Left lobe of liver (tissue), 2 donors: ENCODE measurements at regions not wholly inside any gene's neighbourhood (a gene's known extent, or its start where the extent isn't known, plus 50 kb on each side); places are given as distances from the start of the nearest gene placed in this dataset.

ENCODE experiments used
- ATAC-seq: fragments of 200-7000 bp; cut with Tn5 transposase; one replicate; pipeline ENCODE4 v1.9.1; 2020; ENCODE audit warnings: mild to moderate bottlenecking, moderate library complexity
- DNase-seq: peaks from one replicate; pipeline ENCODE4 v3.0.0-alpha.2; 2020; ENCODE audit warnings: low spot score
- donor health status: DM: no; HTN: no; CAD: no; lungs with moderate emphysema.
- donor health status: DM: no; HTN: yes; CAD: no.

GRCh38 chrX:9087271-9088040, 53.5 kb upstream of the FAM9B start:
- ATAC-seq (no peak), DNase-seq (no peak)

GRCh38 chrX:9088896-9089295, 55.0 kb upstream of the FAM9B start:
- ATAC-seq, result no peak

GRCh38 chrX:9090766-9091165, 56.8 kb upstream of the FAM9B start:
- no peak for DNase-seq
- ATAC-seq, result no peak

More at GRCh38 chrX:9088896-9089295, 55.0 kb upstream of the FAM9B start:
- no peak for DNase-seq

- ATAC-seq (no peak), DNase-seq (no peak)
These were observed 57.3 kb upstream of the FAM9B start for GRCh38 chrX:9091258-9091657.

GRCh38 chrX:9102956-9103355, 69.0 kb upstream of the FAM9B start:
- DNase-seq (no peak), ATAC-seq (no peak)

- ATAC-seq (no peak), DNase-seq (no peak)
These were observed 74.1 kb upstream of the FAM9B start for GRCh38 chrX:9108054-9108453.

GRCh38 chrX:9110808-9111207, 76.9 kb upstream of the FAM9B start:
- no peak for DNase-seq
- ATAC-seq, result no peak

- DNase-seq (no peak), ATAC-seq (peak; percentile 49)
These were observed 80.3 kb upstream of the FAM9B start for GRCh38 chrX:9114245-9114644.

- no peak for DNase-seq
- ATAC-seq, result no peak
These were observed 83.9 kb upstream of the FAM9B start for GRCh38 chrX:9117851-9118250.

- DNase-seq (no peak), ATAC-seq (no peak)
These were observed 88.8 kb upstream of the FAM9B start for GRCh38 chrX:9122519-9123245.

GRCh38 chrX:9127986-9128385, 94.1 kb upstream of the FAM9B start:
- DNase-seq (no peak), ATAC-seq (no peak)

- ATAC-seq (no peak), DNase-seq (no peak)
These were observed 96.1 kb upstream of the FAM9B start for GRCh38 chrX:9130031-9130430.

- ATAC-seq, result no peak
- DNase-seq, result no peak
These were observed 97.1 kb upstream of the FAM9B start for GRCh38 chrX:9131066-9131465.

GRCh38 chrX:9132036-9132638, 98.2 kb upstream of the FAM9B start:
- no peak for DNase-seq
- no peak for ATAC-seq

- ATAC-seq, result no peak
- DNase-seq, result no peak
These were observed 99.5 kb upstream of the FAM9B start for GRCh38 chrX:9133426-9133825.

GRCh38 chrX:9134366-9134765, 100.4 kb upstream of the FAM9B start:
- DNase-seq (no peak), ATAC-seq (no peak)

- no peak for DNase-seq
- no peak for ATAC-seq
These were observed 102.1 kb upstream of the FAM9B start for GRCh38 chrX:9135901-9136510.

GRCh38 chrX:9137152-9137551, 103.2 kb upstream of the FAM9B start:
- ATAC-seq, result no peak

GRCh38 chrX:9141496-9141895, 107.6 kb upstream of the FAM9B start:
- DNase-seq (no peak), ATAC-seq (peak; percentile 27)

More at GRCh38 chrX:9137152-9137551, 103.2 kb upstream of the FAM9B start:
- no peak for DNase-seq

- ATAC-seq (no peak), DNase-seq (no peak)
These were observed 110.8 kb upstream of the FAM9B start for GRCh38 chrX:9144701-9145241.

GRCh38 chrX:9146657-9147056, 112.7 kb upstream of the FAM9B start:
- no peak for DNase-seq
- ATAC-seq, result no peak
